ENCODE measurements at regions not wholly inside any gene's neighbourhood (a gene's known extent, or its start where the extent isn't known, plus 50 kb on each side); places are given as distances from the start of the nearest gene placed in this dataset.

DNA sequence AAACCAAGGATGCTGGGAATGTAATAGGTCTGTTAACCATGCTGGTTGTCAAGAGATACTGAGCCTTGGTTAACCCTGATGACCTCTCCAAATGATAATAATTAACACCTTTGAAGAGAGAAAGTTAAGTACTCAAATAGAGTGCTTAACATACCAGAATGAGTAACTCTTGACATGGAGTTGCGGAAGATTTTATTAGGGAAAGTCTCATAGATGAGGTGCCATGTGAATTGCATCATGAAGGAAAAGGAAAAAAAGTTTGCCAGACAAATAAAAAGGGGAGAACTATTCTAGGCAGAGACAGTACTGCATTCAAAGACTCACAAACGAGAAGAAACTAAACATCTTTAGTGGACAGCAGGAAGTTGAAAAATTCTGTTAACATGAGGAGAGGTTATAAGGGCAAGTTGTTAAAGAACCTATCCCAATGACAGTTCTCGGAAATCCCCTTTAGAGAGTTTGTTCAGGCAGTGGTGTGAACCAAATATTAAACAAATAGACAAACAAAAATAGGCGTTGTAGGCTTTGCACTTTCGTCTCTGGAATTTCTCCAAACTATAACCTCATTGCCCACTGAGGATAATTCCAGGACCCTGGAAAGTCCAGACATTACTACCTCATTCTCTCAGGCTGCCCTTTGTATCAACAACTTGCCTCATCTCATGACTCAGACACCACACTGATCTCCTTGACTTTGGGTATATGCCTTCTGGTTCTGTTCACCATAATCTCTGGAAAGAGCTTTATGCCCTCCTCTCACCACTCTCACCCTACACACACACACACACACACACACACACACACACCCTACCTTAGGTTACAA is 435.0 kb downstream of the GXYLT1 start:
- intact Hi-C loops (cut with micrococcal nuclease), result no loop called here
- no peak for DNase-seq
- ATAC-seq, result peak; percentile 14

DNA sequence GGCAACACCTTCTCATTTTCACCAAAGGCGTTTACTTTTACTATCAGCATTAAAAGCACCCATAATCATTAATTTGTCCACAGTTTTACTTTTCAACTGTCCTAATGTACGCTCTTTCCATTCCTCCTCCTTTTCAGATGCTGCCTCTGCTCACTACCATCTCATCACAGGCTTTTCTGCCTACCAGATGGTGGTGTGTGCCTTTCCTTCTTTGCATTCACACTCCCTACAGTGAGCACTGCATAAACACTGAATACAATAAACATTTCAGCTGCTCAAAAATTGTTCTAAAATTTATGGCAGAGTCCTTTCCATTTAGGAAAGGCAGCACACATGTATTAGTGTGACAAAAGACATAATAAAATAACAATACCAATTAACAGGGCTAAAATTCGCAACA is 435.7 kb downstream of the GXYLT1 start:
- intact Hi-C loops (cut with micrococcal nuclease), result no loop called here
- DNase-seq (no peak), ATAC-seq (no peak)

GRCh38 chr12:41706376-41706775 is 438.3 kb downstream of the GXYLT1 start:
- intact Hi-C loops (cut with micrococcal nuclease), result no loop called here
- DNase-seq, result no peak
- ATAC-seq, result no peak

- DNase-seq (no peak), ATAC-seq (no peak)
- intact Hi-C loops (cut with micrococcal nuclease), result no loop called here
Measured at GRCh38 chr12:41701943-41702601, 442.6 kb downstream of the GXYLT1 start.

- DNase-seq (no peak), ATAC-seq (no peak)
- intact Hi-C loops (cut with micrococcal nuclease), result no loop called here
Measured at GRCh38 chr12:41700940-41701339, 443.7 kb downstream of the GXYLT1 start.

DNA sequence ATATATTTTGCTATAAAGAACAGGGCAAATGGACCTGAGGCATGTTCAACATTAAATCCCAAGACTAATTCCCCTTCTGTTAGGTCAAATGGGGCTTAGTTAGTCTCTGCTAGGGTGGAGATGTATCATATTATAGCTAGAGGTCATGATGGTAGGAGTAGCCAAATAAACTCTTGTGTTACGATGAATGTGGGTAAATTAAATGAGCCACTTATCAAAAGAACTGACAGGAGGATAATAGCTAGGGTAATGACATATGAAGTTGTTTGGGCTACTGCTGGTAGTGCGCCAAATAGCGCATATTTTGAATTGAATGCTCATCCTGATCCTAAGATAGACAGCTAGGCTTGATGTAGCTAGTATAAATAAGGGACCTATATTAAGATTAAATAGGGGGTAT is 445.0 kb downstream of the GXYLT1 start:
- intact Hi-C loops (cut with micrococcal nuclease), result no loop called here
- ATAC-seq (no peak), DNase-seq (no peak)

DNA sequence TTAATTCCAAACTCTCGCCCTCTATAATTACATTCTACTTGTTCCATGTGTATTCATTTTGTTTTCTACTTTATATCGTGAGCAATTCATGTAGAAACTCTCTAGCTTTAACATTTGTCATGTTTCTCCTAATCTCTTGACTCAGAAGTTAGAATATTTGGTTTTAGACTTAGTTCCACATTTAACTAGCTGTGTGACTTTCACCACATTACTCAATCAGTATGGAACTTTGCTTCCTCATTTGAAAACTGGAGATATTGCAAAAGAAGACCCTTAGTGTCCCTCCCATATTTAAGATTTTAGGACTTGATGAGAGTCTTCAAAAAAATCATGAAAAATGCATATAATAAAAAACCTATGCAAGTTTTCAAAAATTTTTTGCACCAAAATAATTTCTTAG is 447.5 kb downstream of the GXYLT1 start:
- DNase-seq, result no peak
- ATAC-seq, result no peak
- intact Hi-C loops (cut with micrococcal nuclease), result no loop called here

- no peak for ATAC-seq
- intact Hi-C loops (cut with micrococcal nuclease), result no loop called here
- no peak for DNase-seq
Measured at GRCh38 chr12:41684997-41685396, 459.7 kb downstream of the GXYLT1 start.

DNA sequence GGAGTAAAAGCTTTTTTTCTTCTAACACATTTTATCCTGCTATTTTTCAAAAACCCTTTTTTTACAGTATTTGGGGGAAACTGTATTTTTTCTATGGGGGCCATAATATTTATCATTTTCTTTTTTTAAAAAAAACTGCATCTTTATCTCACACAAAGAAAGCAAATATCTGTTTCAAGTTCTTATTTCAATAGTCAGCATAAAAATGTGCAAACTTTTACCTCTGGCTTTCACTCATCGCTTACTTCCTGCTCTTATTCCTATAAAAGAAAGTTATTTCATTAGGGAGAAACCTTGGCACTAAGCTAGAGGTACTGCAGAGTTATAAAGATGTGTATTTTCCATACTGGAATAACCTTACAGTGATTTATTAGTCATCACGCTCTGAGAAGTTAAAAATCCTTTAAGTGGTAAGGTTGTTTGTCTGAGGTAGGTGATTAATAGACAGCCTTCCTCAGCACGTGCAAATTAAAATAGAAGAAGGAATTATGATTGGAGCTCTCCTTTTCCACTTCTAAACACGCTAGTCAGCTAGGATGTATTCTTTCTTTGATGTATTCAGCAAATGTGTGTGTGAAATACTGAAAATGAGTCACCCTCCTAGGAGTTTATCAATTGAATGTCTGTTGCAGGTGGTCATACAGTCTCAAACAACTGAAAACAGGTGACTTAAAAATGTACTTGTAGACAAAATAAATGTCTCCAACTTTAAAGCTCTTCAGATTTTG is 461.0 kb downstream of the GXYLT1 start:
- intact Hi-C loops (cut with micrococcal nuclease), result no loop called here
- ATAC-seq, result no peak
- no peak for DNase-seq

DNA sequence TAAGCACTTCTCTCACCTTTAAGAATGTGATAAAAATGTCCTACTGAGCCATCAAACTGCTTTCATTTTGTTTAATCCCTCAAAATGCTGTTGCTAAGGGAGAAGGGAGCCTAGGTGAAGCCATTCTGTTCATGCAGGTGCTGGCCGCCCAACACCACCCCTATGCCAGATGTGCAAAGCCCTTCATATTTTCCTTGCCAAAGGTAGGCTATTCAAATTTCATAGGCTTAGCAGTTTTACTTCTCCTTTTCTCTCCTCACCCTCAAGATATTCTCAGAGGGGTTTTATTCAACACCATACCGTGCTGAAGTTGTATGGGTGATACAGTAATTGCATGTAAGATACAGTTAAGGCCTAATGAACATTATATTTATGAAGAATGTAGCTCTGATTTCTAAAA is 461.7 kb downstream of the GXYLT1 start:
- ATAC-seq, result no peak
- DNase-seq, result no peak
- intact Hi-C loops (cut with micrococcal nuclease), result no loop called here

DNA sequence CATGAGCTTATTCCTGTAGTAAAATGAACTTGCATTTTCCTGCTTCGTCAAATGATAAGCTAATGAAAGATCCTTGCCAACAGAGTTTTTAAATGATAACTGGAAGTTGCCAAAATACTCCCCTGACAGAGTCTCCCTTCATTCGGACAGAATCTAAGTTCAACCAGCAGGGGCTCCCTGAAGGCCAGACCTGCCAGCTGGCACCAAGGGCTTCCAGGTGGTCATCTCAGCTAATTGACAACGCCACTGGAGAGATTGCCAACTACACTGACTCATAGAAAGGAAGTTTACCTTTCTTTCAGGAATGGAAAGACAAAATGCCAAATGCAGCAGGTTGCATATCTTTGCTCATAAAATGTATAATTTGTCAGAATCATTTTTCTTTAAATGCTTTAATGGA is 462.8 kb downstream of the GXYLT1 start:
- intact Hi-C loops (cut with micrococcal nuclease), result no loop called here
- ATAC-seq, result no peak
- no peak for DNase-seq

DNA sequence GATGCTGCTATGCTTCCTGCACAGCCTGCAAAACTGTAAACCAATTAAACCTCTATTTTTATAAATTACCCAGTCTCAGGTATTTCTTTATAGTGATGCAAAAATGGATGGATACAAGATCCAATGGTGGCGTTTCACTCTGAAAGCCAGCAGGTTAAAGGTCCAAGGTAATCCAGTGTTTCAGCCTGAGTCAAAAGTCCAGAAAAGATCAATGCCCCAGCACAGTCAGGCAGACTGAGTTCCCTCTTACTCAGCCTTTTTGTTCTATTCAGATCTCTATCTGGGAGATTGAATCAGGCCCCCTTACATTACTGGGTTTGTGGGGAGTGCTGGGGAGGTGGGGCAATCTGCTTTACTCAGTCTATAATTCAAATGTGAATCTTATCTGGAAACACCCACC is 464.5 kb downstream of the GXYLT1 start:
- DNase-seq (no peak), ATAC-seq (no peak)
- intact Hi-C loops (cut with micrococcal nuclease), result no loop called here

- intact Hi-C loops (cut with micrococcal nuclease), result no loop called here
- ATAC-seq (no peak), DNase-seq (no peak)
Measured at GRCh38 chr12:41663598-41664265, 475.6 kb downstream of the PDZRN4 start.

DNA sequence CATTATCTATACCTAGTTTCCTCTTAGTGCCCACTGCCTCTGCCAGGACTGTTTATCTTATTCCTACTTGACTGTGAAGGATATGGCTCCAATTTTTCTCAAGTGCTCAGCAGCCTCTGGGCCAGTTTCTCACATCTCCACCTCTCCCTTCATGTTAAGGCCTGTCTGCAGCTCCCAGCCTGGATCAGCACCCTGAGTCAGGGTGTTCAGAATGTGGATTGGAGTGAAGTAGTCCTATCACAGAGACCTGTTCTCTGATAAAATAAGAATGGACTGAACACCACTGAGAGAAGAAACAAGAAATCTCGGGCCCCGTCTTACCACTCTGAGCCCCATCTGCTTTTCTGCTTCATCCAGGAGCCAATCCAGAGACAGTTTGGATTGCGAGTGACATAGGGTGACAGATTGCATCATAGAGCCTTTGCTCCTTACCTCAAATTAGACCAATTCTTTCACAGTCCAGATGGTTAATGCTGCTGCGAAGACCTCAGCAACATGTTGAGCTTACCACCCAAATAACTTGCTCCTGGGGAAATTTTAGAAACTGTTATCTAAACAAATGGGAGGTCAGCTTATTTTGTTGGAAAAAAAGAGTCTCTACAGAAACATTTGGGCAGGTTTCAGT is 473.1 kb downstream of the PDZRN4 start:
- DNase-seq, result no peak
- no peak for ATAC-seq
- intact Hi-C loops (cut with micrococcal nuclease), result no loop called here

GRCh38 chr12:41656454-41656853 is 468.3 kb downstream of the PDZRN4 start:
- intact Hi-C loops (cut with micrococcal nuclease), result no loop called here
- no peak for ATAC-seq
- no peak for DNase-seq

DNA sequence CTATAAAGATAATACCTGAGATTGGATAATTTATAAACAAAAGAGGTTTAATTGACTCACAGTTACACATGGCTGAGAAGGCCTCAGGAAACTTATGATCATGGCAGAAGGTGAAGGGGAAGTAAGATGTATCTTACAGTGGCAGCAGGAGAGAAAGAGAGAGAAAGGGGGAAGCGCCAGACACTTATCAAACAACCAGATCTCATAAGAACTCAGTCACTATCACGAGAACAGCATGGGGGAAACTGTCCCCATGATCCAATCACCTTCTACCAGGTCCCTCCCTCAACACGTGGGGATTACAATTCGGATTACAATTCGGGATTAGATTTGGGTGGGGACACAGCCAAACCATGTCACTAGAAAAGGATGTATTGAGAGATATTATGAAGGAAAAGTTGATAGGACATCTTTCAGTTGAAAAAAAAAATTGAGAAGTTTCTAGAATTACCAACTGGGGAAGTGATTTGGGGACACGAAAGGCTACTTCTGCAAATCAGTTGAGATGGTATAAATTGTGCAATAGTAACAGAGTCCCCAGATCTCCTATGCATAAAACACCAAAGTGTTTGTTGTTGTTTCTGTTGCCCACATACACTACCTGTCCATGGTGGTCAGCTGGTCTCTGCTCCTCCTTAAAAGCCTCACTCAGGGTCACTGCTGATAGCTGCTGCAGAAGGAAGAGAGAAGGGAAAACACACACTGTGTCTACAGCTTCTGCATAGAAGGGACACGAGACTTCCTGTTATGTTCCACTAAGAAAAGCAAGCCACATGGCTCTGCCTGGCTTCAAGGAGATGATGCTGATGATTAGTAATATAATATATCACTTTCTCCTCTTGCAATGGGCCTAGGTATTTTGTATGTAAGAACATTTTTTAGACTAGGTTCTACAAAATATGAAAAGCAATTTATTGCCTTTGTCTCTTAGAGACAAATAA is 465.5 kb downstream of the PDZRN4 start:
- ATAC-seq, result no peak
- DNase-seq, result no peak
- intact Hi-C loops (cut with micrococcal nuclease), result no loop called here

- no peak for DNase-seq
- intact Hi-C loops (cut with micrococcal nuclease), result no loop called here
- no peak for ATAC-seq
Measured at GRCh38 chr12:41652981-41653380, 464.9 kb downstream of the PDZRN4 start.

- intact Hi-C loops (cut with micrococcal nuclease), result no loop called here
- no peak for ATAC-seq
- DNase-seq, result no peak
Measured at GRCh38 chr12:41645624-41646023, 457.5 kb downstream of the PDZRN4 start.
